Fibroblast of the conjunctiva (primary cell): ENCODE measurements at regions not wholly inside any gene's neighbourhood (a gene's known extent, or its start where the extent isn't known, plus 50 kb on each side); places are given as distances from the start of the nearest gene placed in this dataset.
A peak's percentile ranks its signal among the peaks of the same experiment; 100 is the strongest.

Experiments used
- DNase-seq: peaks from one replicate; pipeline ENCODE4 v3.0.0-alpha.2; 2010; ENCODE audit warnings: low read depth

- DNase-seq, result no peak
Measured at GRCh38 chr15:47997195-47998080, 123.4 kb upstream of the SLC24A5 start.

- DNase-seq, result no peak
Measured at GRCh38 chr15:47998619-47999019, 122.2 kb upstream of the SLC24A5 start.

- no peak for DNase-seq
Measured at GRCh38 chr15:48001393-48002039, 119.3 kb upstream of the SLC24A5 start.

- no peak for DNase-seq
Measured at GRCh38 chr15:48002767-48003166, 118.0 kb upstream of the SLC24A5 start.

- no peak for DNase-seq
Measured at GRCh38 chr15:48003441-48003840, 117.3 kb upstream of the SLC24A5 start.

GRCh38 chr15:48005077-48005476, 115.7 kb upstream of the SLC24A5 start:
- DNase-seq, result no peak

GRCh38 chr15:48006031-48006511, 114.7 kb upstream of the SLC24A5 start:
- DNase-seq, result peak; percentile 63

GRCh38 chr15:48010316-48010715, 110.5 kb upstream of the SLC24A5 start:
- DNase-seq, result no peak

GRCh38 chr15:48012191-48012590, 108.6 kb upstream of the SLC24A5 start:
- DNase-seq, result no peak

- no peak for DNase-seq
Measured at GRCh38 chr15:48016865-48017264, 103.9 kb upstream of the SLC24A5 start.

- no peak for DNase-seq
Measured at GRCh38 chr15:48017747-48018146, 103.0 kb upstream of the SLC24A5 start.

- DNase-seq, result no peak
Measured at GRCh38 chr15:48020166-48020565, 100.6 kb upstream of the SLC24A5 start.

- DNase-seq, result no peak
Measured at GRCh38 chr15:48021336-48022086, 99.3 kb upstream of the SLC24A5 start.

- no peak for DNase-seq
Measured at GRCh38 chr15:48025118-48025517, 95.7 kb upstream of the SLC24A5 start.

GRCh38 chr15:48028712-48029111, 92.1 kb upstream of the SLC24A5 start:
- DNase-seq, result no peak

- DNase-seq, result no peak
Measured at GRCh38 chr15:48029642-48030041, 91.1 kb upstream of the SLC24A5 start.

- DNase-seq, result no peak
Measured at GRCh38 chr15:48031466-48031865, 89.3 kb upstream of the SLC24A5 start.

GRCh38 chr15:48031973-48032372, 88.8 kb upstream of the SLC24A5 start:
- DNase-seq, result no peak

- no peak for DNase-seq
Measured at GRCh38 chr15:48032911-48033310, 87.9 kb upstream of the SLC24A5 start.

GRCh38 chr15:48038221-48038620, 82.6 kb upstream of the SLC24A5 start:
- DNase-seq, result no peak

GRCh38 chr15:48040166-48040817, 80.5 kb upstream of the SLC24A5 start:
- DNase-seq, result no peak

GRCh38 chr15:48041454-48041853, 79.3 kb upstream of the SLC24A5 start:
- DNase-seq, result no peak
